ENCODE measurements at regions not wholly inside any gene's neighbourhood (a gene's known extent, or its start where the extent isn't known, plus 50 kb on each side); places are given as distances from the start of the nearest gene placed in this dataset.

GRCh38 chr20:58127701-58128111 is 100.7 kb downstream of the ANKRD60 start:
- DNase-seq (peak; percentile 22), ATAC-seq (ENCODE audit: low read depth) (no peak)
- H2BK15ac ChIP-seq (ENCODE audit: low read depth, low read length): no peak overlapping the region
- no peak overlapping the region for H2BK20ac ChIP-seq (ENCODE audit: low read depth, low read length)
- no peak overlapping the region for H4K91ac ChIP-seq (ENCODE audit: insufficient read depth, low read depth, low read length)
- H3K27me3 ChIP-seq (ENCODE audit: control insufficient read depth, insufficient read depth, low read length): peaks cover 7% of the 10 kb centered on the region
- H4K8ac ChIP-seq (ENCODE audit: low read depth in 2 of 2, low read length in 2 of 2): no peak overlapping the region
- in situ Hi-C loops (cut with MboI; ENCODE audit: low sequenced_read_pairs): no loop called here
- H3K18ac ChIP-seq (ENCODE audit: low read depth, low read length): no peak overlapping the region
- H2AFZ ChIP-seq (replicated peaks; ENCODE audit: low read length, poor library complexity): no peak overlapping the region
- ChIA-PET POLR2A (ENCODE audit: unreplicated experiment) (no interaction called here), CTCF (no interaction called here)
- no peak overlapping the region for H2AK5ac ChIP-seq (ENCODE audit: low read depth, low read length)
- H3K56ac ChIP-seq (ENCODE audit: extremely low read depth, insufficient read depth, low read length): no peak overlapping the region
- no peaks in the 10 kb centered on the region for H3K9me1 ChIP-seq (ENCODE audit: insufficient read depth, low read length)
- H4K20me1 ChIP-seq (ENCODE audit: insufficient read depth, low read length): no peaks in the 10 kb centered on the region
- H3K4me3 ChIP-seq (ENCODE audit: insufficient read depth, low read depth, low read length): no peak overlapping the region
- H3K9ac ChIP-seq (ENCODE audit: low read depth, low read length): no peak overlapping the region
- no peak overlapping the region for H3K4ac ChIP-seq (ENCODE audit: low read depth, low read length)
- intact Hi-C loops (cut with micrococcal nuclease): no loop called here
- dilution Hi-C loops (cut with HindIII; ENCODE audit: low sequenced_read_pairs, unreplicated experiment): no loop called here
- H2AK9ac ChIP-seq (replicated peaks; ENCODE audit: low read depth, low read length, poor library complexity): no peak overlapping the region
- no peak overlapping the region for H3K27ac ChIP-seq (ENCODE audit: insufficient read depth, low read length)
- H3K14ac ChIP-seq (replicated peaks; ENCODE audit: low read depth, low read length): no peak overlapping the region
- 20% methylated on average over 4 of the region's 6 CpGs; no CpG with 5 or more reads in 1 of the 2 experiments for WGBS, 2 experiments (ENCODE audit: extremely low coverage in 2 of 2, insufficient read length in 1 of 2)
- H3K36me3 ChIP-seq (ENCODE audit: control insufficient read depth, insufficient read depth, low read length): no peaks in the 10 kb centered on the region
- no peak overlapping the region for H3K23ac ChIP-seq (ENCODE audit: low read depth, low read length)
- H2BK5ac ChIP-seq (ENCODE audit: low read depth, low read length, poor library complexity, severe bottlenecking): no peak overlapping the region
- H4K5ac ChIP-seq (ENCODE audit: low read depth, low read length): no peak overlapping the region
- TF ChIP-seq, protein P1, sequence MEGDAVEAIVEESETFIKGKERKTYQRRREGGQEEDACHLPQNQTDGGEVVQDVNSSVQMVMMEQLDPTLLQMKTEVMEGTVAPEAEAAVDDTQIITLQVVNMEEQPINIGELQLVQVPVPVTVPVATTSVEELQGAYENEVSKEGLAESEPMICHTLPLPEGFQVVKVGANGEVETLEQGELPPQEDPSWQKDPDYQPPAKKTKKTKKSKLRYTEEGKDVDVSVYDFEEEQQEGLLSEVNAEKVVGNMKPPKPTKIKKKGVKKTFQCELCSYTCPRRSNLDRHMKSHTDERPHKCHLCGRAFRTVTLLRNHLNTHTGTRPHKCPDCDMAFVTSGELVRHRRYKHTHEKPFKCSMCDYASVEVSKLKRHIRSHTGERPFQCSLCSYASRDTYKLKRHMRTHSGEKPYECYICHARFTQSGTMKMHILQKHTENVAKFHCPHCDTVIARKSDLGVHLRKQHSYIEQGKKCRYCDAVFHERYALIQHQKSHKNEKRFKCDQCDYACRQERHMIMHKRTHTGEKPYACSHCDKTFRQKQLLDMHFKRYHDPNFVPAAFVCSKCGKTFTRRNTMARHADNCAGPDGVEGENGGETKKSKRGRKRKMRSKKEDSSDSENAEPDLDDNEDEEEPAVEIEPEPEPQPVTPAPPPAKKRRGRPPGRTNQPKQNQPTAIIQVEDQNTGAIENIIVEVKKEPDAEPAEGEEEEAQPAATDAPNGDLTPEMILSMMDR (conservative IDR thresholded peaks at IDR 0.05; ENCODE audit: low read depth, low read length): no peak
- no peak for TF ChIP-seq ELK1 (IDR thresholded peaks at IDR 0.05; ENCODE audit: borderline replicate concordance, low read depth, low read length)
- TF ChIP-seq SMC3 (IDR thresholded peaks at IDR 0.05; ENCODE audit: low read depth, low read length): no peak
- no peak for TF ChIP-seq RFX5 (IDR thresholded peaks at IDR 0.05; ENCODE audit: low read depth, low read length)
- no peak for TF ChIP-seq CEBPB (IDR thresholded peaks at IDR 0.05; ENCODE audit: low read depth, low read length)
- TF ChIP-seq RAD21 (IDR thresholded peaks at IDR 0.05; ENCODE audit: low read length): no peak
- no peak for TF ChIP-seq MAFK (IDR thresholded peaks at IDR 0.05; ENCODE audit: low read depth, low read length)
- no peak for TF ChIP-seq CHD1 (IDR thresholded peaks at IDR 0.05; ENCODE audit: low read depth, low read length)
- no peak for TF ChIP-seq FOS (IDR thresholded peaks at IDR 0.05; ENCODE audit: low read depth, low read length)
- TF ChIP-seq MAZ (IDR thresholded peaks at IDR 0.05; ENCODE audit: borderline replicate concordance, low read depth, low read length): no peak
- TF ChIP-seq, protein P2, sequence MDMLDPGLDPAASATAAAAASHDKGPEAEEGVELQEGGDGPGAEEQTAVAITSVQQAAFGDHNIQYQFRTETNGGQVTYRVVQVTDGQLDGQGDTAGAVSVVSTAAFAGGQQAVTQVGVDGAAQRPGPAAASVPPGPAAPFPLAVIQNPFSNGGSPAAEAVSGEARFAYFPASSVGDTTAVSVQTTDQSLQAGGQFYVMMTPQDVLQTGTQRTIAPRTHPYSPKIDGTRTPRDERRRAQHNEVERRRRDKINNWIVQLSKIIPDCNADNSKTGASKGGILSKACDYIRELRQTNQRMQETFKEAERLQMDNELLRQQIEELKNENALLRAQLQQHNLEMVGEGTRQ (IDR thresholded peaks at IDR 0.05; ENCODE audit: low read depth, low read length): no peak
- H3K4me1 ChIP-seq (ENCODE audit: control insufficient read depth, insufficient read depth, low read length): no peaks in the 10 kb centered on the region
- no peak overlapping the region for H2BK120ac ChIP-seq (ENCODE audit: low read depth, low read length)
- H3K4me2 ChIP-seq (ENCODE audit: low read depth, low read length): no peak overlapping the region
- no peaks in the 10 kb centered on the region for H3K79me1 ChIP-seq (ENCODE audit: low read depth in 1 of 2, low read length in 2 of 2)
- no TSS peak for BruUV-seq (replicated peaks)
- no peaks in the 10 kb centered on the region for H3K9me3 ChIP-seq (ENCODE audit: control insufficient read depth, insufficient read depth, low read length)

All from IMR-90 (cell line).